Middle frontal gyrus (tissue), 1 donor: ENCODE measurements at regions not wholly inside any gene's neighbourhood (a gene's known extent, or its start where the extent isn't known, plus 50 kb on each side); places are given as distances from the start of the nearest gene placed in this dataset.
"Not testable (repeated sequence)": the region's sequence is repeated elsewhere in the genome, so short reads cannot be mapped to it uniquely, and the experiment has no call there.

ENCODE experiments used
- DNase-seq: peaks from one replicate; pipeline ENCODE4 v3.0.0-alpha.2; 2015; ENCODE audit warnings: low spot score; ENCODE audit errors: extremely low spot score

DNA sequence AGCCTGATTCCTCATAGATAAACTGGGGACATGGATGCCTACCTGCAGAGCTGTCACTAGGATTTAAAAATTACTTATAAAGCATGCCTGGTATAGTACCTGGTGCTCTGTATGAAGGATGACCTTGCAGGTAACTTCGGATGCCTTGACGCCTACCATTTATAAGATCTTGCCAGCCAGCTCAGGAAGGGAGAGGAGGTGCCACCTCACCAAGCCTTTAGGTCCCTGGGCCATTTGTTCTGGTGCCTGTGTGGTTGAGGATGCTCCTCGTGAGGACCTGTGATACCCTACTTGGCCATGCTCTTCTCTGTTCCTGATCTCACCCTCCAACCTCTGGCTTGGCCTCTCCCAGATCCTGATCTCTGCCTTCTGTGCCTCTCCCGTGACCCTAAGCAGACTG lies 85.2 kb downstream of the FDX1 start:
- no peak for DNase-seq

DNA sequence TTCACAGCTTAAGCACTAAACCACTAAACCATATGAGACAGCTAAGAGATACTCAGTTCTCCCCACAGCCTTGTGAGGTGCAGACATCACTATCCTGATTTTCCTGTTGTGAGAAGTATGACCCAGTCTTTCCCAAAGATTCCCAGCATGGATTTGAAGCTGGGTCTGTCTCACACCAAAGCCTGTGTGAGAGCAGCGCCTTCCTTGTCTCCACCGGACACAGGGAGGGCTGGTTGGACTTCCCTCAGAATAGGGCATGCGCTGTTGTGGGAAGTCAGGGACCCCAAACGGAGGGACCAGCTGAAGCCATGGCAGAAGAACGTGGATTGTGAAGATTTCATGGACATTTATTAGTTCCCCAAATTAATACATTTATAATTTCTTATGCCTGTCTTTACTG lies 87.6 kb downstream of the FDX1 start:
- DNase-seq: not testable (repeated sequence)

DNA sequence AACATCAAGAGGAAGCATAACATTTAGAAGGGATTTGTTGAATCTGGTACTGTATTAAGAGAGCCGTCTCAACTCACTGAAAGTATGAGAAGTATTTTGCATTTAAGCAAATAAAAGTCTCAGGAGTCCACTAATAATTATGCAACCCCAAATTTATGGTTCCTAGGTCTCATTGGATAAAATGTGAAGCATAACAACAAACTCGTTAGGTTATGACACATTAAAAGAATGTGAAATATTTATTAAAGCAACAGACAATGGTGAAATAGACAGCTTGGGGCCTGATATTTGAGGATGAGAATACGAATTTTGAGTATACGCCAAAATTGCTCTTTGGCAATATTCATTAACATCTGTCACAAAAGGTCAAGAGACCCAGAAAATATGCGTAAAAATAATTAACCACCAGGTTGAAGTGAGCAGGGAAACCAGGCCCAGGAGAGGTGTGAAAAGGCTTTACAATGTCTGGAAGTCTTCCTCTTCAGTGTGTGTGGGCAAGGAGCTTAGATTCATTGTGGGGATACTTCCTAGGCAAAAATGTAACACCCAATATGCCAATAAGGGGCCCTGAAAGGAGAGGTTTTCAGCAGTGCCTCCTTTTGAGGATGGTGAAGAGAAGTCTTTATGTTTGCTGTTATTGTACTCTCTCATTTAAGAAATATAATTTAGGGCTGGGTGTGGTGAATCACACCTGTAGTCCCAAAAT lies 89.2 kb downstream of the FDX1 start:
- no peak for DNase-seq

DNA sequence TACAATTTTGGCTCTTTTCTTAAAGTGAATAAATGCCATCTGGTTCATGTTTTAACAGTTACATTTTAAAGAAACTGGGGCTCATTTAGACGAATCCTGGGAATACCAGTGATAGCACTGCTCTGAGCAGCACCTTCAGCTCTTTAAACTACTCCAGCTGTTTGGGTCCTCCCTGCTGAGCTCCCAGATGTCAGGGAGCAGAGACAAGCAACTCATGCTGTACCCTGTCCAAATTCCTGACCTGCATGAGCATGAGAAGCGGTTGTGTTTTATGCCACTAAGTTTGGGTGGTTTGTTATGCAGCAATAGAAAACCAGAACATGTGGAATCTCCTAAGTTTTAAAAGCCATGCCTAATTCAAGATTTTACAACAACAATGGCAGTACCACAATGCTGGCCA lies 90.0 kb downstream of the FDX1 start:
- DNase-seq: no peak

- no peak for DNase-seq
These were observed 92.7 kb downstream of the FDX1 start for GRCh38 chr11:110522471-110522870.

GRCh38 chr11:110524238-110524637 lies 94.5 kb downstream of the FDX1 start:
- peak; percentile 2 for DNase-seq

GRCh38 chr11:110525883-110526282 lies 96.1 kb downstream of the FDX1 start:
- no peak for DNase-seq

DNA sequence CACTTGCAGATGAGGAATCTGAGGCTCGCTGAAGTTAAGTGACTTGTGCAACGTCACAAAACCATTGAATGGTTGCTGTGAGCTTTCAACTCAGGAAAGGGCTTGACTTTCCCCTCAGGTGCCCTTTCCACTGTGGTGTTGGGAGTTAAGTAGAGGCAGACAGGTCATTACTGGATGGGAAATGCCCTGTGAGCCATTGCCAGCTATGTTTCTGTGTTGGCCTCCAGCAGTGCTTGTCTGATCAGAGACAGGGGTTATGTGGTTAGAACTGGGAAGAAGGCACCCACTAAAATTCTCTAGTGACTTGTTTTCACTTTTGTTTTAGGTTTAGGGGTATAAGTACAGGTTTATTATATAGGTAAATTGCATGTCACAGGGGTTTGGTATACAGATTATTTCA lies 96.6 kb downstream of the FDX1 start:
- no peak for DNase-seq
